Stimulated activated naive CD4-positive, alpha-beta T cell treated with Interleukin-2 at 50 U/mL for 16 hours (primary cell): ENCODE measurements at regions not wholly inside any gene's neighbourhood (a gene's known extent, or its start where the extent isn't known, plus 50 kb on each side); places are given as distances from the start of the nearest gene placed in this dataset.

Experiments
- DNase-seq: peaks from one replicate; lab custom pipeline; 2025; lab: John Stamatoyannopoulos, UW

DNA sequence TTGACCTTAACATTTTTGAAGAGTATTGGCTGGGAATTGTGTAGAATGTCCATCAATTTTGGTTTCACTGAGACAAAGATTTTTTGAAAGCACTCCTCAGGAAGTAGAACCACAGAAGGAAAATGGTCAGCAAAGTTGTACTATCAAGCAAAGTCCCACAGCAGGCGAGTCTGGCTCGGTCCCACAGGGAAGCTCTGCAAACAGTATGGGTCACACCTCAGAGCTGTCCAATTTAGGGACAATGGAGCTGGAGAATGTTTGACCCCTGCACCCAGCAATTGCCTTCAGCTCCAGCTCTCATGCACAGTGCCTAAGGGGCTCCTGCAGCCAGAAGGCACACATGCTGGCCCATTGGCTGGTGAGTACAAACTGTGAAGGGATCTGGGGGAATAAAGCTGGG, 147.0 kb downstream of the MAFB start:
- DNase-seq = no peak

DNA sequence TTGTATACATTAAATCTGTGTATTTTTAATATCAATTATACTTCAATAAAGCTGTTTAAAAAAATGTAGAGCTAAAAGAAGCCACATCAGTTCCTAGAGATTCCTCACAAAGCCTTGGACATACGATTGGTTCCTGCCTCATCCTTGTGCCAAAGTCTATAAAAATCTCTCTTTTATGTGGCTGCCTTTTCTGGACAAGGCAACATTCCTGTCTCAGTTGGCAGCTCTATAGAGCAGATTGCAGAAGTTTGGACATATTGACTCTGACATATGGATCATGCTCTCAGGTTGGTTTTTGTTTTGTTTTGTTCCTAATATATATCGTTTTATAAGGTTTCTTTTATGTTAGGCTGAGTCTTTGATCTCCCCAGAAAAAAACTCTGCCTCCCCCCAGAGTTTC, 148.9 kb downstream of the MAFB start:
- no peak for DNase-seq

DNA sequence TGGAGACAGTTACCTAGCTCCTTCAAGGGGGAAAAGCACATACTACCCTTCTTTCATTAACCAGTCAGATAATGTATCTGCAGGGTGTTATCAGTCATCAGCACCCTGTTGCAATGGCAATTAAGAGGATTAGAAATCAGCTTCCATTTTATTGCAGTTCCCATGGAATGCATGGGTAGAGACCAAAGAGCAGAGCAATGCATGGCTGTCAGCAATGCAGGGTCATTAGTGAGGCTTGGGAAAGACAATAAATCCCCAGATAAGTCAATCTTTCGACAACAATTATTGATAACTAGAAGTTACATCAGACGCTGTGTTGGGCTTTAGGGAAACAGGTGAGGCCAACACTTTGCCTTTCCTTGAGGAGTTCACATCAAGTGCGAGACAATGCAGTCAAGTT, 150.9 kb downstream of the MAFB start:
- no peak for DNase-seq

DNA sequence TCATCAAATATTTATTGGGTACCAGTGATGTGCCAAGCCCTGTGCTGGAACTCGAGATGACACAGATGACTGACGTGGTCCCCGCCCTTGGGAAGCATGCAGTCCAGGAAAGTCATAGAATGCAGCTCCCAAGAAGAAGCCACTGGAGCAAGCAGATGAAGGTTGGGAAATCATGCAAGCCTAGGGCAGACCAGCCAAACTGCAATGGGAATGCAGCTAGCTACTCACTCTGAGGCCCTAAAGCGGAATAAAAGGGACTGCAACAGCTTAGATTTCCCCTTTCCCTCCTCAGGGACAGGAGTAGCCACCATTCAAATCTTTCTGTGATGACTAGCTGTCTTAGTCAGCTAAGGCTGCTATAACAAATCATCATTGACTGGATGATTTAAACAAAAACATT, 152.2 kb downstream of the MAFB start:
- no peak for DNase-seq

DNA sequence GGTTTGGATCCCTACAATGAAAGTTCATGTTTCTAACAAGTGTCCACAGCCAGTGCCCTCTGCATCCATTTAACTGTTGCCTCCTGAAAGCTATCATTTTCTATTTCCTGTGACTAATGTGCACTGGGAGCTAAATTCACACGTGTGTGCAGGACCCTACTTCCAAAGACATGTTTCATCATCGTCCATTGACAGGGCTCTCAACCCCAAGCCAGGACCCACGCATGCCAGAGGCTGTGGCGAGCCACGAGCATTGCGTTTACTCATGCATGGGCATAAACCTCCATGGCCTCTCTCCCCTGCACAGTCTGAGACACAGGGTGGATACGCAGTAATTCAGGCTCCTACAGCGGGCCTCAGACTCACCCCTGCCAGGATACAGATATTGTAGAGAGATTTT, 153.2 kb downstream of the MAFB start:
- no peak for DNase-seq

DNA sequence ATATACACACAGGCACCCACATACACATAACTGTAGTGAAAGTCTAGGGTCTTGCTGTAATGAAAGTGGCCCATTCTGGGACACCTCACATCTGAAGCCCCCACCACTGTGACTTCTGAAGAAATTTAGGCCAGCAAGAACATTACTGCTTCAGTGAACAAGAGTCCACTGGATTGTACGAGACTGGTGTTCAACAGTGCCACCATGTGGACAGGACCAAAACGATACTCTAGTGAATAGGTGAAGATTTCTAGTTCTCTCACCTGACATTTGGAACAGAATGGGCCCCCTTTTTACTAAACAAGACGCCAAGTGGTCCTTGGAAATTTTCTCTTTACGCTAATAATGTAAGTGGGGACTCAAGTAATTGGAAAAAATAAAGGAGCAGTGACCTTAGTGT, 156.9 kb downstream of the MAFB start:
- DNase-seq = no peak

DNA sequence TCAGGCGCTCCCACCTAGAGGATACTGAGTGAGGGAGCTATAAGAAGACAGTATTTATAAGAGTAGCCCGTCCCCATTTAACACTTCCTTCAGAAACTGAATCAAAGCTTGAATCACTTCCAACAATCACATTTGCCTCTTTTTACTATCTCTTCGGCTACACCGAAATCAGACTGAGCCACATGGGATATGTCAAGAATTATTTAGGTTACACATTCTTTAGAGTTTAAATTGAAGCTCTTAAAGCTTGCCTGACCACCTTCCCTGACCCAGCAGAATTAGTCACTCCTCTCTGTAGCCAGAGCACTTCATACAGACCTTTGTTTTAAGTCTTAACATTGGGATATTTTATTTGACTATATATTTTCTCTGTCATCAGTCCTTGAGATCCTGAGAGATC, 163.7 kb downstream of the MAFB start:
- no peak for DNase-seq

DNA sequence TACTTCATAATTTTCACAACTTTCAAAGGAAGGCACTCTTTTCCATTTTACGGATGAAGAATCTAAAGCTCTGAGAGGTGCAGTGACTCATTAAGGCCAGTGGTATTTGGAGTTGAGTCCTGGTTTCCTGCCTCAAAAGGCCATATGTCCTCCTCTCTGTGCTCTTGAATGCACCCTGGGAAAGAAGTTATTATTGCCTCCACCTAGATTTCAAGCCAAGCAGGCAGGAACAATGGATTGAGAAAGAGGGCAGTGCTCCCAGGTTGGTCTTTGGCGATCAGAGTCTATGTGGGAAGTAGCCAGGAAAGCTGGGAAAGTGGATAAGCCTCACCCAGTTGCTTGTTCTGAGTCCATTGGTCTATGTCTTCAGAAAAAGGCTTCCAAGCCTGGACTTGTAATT, 165.0 kb downstream of the MAFB start:
- DNase-seq = no peak

DNA sequence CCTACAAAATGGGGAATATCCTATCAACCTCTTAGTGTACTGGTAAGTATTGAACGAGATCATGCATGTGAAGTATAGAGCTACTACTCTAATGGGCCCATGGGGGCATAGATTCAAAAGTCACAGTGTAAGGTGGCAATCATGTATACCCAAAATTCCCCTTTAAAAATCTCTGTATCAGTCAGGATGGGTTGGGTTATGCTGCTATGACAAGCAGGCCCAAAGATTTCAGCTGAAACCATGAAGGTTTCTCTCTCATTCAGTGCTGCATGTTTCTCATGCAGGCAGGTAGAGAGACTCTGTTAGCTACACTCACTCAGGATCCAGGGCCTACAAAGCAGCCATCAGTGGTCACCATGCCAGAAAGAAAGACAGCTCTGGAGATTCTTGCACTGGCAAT, 166.6 kb downstream of the MAFB start:
- DNase-seq = no peak

DNA sequence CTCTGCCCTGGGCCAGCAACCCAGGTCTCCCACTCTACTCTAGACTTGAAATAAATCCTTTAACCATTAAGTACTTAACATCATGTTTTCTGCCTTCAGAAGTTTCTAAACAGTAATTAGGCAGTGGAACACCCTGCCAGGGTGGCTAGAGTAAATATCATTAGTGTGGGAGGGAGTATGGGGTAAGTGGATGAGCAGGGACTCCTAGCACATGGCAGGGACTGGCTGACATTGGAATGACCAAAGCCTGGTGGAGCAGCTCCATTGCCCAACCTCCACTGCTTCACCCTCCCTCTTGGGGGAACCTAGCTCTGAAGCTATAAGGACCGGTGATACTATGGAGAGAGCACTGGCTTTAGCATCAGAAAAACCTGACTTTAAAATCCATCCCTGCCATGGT, 167.1 kb downstream of the MAFB start:
- no peak for DNase-seq

DNA sequence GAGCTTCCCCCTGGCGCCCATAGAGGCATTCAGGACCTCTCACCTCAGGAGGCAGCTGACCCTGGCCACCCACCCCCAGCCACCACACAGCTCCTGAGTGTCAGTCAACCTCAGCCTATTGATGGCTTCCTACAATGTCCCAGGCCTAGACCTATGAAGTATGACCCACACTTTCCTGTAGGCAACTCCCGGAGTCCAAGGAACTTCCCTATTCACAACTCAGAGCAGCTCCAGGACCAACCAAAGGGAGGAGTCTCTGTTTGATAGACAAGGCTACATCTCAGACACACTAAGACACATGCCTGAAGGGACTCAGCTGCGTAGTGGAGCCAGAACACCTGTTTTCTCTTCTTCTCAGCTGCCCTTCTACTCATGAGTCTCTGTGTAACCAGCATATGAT, 169.1 kb downstream of the MAFB start:
- DNase-seq = no peak

DNA sequence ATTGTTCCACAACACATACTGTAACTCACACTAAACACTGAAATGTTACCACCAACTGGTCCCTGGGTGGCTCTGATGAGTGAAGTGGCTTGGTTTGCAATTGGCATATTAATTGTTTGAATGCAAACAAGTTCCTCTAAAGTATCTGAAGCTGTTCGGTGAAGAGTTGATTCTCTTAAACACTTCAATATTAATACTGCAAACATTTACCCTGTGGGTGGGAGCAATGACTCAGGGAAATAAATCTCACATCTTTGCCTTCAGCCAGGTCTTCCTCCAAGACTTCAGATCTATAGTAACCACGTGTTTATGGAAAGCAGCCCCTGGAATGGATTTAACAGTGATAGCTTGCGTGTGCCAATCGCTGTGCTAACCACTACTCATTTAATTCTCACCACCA, 176.0 kb downstream of the MAFB start:
- no peak for DNase-seq

DNA sequence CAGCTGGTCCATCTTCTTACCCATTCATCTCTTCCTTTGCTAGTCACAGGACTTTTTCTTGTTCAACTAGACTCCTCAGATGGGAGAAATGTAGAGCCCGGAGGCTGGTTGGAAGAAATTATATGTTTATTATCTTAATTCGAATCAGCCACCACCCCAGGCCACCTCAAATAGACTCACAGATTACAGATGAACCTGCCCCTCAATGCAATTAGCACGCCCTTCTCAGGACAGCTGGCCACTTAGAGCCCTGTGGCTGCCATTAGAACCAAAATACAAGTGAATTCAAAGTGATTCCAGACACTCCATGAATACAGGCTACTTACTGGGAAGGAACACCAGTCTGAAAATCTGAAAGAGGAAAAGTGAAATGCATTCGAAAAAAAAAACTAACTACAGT, 176.4 kb downstream of the MAFB start:
- DNase-seq = no peak

DNA sequence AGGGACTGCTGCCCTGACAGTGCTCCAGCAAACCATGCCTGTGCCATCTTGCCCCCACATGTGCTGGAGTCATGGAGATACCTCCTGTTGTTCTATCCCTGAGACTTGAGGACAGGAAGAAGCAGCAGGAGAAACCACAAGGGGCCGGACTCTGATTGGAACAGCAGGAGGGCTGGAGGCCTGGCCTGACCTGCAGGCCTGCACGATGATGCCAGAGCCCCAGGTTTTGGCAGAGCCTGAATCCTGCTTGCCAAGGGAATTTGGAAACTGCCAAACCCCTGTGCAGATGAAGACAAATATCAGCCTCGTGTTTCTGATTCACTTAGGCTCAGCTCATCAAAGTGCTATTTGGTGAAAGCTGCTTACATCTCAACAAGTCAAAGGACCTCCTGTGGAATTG, 177.6 kb downstream of the MAFB start:
- no peak for DNase-seq

DNA sequence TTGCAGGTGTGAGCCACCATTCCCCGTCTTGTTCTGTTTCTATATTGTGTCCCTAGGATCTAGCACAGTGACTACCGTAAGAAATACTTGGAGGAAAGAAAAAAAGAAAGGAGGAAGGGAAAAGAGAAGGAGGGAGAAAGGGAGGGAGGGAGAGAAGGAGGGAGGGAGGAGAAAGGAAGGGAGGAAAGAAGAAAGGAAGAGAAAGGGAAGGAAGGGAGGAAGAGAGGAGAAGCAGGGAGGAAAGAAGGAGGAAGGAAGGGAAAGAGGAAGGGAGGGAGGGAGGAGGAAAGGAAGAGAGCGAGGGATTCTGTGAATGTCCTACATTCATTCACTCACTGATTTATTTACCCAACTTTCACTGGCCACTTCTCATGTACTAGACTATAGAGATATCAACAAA, 178.4 kb downstream of the MAFB start:
- DNase-seq = no peak

DNA sequence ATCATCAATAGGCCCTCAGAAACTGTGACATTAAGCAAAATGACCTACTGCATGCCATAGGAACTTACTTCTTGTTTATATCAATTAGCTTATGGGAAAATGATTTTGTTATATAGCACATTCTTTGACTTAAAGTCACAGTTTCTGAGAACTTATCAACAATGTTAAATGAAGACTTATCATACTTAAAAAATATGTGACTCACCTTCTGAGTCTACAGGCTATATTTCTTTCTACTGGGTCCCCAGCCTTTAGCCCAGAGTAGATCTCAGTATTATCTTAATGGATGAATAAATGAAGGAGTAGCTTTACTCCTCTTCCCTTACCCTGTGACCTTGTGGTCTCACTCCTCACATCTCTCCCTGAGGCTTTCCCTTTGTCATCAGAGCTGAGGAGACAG, 180.2 kb downstream of the MAFB start:
- no peak for DNase-seq

DNA sequence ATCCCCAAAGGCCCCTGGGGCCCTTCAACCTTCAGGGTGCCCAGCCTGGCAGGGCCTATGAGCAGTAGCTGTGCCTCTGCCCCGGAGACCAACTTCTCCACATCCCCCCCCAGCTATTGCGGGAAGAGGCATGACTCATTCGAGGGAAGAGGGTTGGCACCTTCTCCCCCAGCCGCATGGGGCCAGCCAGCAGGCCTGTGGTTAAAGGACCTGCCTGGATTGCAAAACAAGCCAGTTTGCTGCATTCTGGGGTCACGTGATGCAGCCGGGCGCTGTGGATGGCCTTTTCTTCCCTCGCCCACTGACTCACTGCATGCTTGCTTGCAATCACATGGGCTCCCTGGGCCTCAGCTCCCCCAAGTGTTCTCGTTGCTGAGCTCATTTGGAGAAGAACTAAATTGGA, 182.5 kb downstream of the MAFB start:
- DNase-seq = no peak

DNA sequence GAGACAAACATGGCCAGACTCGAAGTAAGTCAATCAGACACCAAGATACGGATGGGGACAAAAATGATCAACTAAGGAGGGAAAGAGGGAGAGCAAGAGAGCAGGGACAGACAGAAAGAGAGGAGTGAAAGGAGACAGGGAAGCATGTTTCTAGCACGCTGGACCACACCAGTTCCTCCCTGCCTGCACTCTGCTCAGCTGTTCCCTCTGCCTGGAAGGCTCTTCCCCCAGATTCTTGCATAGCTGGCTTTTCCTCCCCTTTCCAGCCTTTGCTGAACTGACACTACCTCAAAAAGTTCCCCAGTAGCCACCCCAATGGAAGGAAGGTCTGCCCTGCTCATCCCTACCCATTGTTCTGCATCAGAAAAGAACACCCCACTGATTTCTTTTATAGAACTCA, 185.9 kb downstream of the MAFB start:
- DNase-seq = no peak

DNA sequence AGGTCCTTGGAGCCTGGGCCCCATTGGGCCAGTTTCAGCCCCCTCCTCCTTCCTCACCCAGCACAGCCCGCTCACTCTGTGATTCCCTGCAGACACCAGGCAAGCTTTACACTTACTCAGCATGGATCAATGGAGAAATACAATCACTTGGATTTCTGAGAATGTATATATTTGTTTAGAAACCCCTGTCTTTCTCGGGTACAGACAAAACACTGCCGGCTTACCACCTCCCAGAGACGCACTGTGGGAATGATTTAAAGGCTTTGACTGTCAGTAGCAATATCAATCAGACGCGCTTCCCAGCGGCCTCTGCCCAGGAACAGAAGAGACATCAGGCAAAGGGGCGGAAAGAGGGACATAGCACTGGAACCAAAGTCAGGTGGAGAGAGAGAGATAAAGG, 186.5 kb downstream of the MAFB start:
- DNase-seq = no peak

DNA sequence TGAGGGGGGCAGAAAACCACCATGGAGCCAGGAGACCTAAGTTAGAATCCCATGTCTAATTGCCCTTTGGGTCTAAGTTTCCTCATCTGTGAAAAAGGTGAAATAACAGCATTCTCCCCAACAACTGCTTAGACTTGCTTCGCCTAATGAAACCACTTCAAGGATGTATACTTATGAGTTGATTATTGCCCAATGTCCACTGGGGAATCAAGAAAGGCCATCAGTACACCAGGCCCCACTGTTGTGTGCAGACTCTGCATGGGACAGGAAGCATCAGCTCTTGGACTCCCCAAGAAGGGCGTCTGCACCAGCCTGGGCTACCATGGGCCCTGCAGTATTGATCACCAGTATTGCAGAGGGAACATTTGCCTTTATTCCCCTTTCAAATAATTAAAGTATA, 189.6 kb downstream of the MAFB start:
- no peak for DNase-seq

DNA sequence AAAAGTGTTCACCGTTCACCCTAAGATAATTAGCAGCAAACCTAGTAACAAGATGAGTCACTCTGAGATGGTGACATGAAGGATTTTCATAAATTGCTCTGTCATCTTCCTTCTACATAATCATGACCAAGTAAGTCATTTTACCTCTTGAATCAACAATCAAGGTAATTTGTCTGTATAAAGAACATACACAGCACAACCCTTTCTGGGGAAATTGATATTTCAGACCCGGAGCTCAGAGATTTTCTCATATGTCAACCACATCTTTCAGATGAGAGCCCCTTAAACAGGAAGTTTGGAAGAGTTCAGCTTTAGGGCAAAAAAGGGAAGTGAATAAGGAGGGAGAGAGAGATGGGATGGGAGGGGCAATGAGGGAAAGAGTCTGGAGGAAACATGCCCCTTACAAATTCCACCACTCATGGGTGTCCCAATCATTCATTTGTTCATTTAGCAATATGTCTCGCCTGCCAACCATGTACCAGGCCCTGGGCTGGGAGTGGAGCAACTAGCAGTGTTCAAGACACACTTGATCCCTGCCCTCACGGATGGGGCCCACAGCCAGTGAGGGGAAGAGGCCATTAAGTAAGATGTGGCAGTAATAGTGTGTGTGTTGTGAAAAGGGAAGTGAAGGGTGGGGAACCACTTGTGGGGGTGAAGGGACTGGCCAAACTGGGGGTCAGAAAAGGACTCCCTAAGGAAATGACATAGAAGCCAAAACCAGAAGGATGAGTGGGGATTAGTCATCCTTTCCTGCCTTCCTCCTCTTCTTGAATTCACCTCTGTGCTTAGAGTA, 190.9 kb downstream of the MAFB start:
- DNase-seq = no peak

DNA sequence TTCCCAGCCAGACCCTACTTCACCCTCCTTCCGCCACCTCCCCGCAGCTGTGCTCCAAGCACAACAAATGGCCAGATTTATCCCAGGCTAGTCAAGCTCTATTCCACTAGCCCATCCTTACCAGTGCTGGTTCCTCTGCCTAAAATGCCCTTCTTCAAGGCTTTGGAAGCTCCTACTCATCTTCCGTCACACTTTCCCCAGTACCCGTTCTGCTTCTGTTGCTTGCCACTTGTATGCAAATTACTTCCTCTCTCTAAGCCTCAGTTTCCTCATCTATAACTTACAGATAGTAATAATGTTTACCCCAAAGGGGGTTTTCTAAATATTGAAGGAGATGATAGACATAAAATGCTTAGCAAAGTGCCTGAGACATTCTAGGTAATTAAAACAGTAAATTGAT, 193.1 kb downstream of the MAFB start:
- DNase-seq = no peak

DNA sequence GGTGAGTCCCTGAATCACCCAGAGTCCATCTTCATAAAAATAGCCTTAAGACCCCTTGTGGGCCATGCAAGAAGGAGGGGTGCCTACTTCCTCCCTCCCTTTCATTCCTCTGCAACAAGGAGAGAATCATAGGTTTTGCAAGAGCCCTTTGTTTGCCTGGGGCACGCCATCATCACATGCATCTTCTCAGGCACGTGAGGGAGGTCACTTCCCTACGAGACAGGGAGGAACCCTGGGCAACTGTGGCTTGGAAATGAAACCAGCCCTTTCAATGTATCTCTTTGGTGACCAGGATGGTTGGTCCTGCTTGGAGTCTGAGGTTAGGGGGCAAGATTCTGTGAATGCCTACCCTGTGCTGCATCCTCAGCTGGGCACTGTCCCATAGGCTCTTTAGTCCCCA, 194.8 kb downstream of the MAFB start:
- DNase-seq = no peak

DNA sequence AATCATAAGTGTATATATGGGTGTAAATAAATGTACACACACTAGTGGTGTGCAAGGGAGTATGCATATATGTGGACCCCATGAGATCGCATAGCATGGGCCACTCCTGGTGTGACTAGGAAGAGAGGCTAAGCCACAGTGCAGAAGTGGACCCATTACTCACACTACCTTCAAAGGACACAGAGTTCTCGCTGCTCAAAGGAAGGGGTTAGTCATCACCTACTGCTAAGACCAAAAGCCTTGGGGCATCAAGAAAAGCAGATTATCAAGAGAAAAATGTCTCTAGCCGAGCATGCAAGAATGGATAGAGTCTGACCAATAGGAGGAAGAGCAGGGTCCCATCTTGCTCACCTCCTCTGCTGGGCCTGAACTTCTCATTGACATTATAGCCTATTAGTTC, 195.5 kb downstream of the MAFB start:
- no peak for DNase-seq

DNA sequence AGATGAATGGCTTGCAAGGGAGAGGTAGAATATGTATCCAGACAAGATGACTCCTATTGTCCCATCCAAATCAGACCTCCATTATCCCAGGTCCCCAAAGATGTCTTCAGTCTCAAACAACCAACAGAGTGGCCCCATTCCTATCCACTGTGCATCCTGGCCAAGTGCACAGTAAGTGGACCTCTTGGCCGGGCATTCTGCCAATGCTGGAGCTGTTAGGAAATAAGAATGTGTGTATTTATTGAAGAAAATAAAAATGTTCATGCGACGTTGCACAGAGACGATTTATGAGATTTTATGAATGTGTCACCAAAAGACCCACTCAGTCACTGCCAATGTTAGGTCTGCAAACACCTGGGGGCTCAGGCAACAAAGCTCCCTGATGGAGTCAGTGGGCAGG, 196.0 kb downstream of the MAFB start:
- no peak for DNase-seq
